ENCODE measurements at regions not wholly inside any gene's neighbourhood (a gene's known extent, or its start where the extent isn't known, plus 50 kb on each side); places are given as distances from the start of the nearest gene placed in this dataset.
A peak's percentile ranks its signal among the peaks of the same experiment; 100 is the strongest.

DNA sequence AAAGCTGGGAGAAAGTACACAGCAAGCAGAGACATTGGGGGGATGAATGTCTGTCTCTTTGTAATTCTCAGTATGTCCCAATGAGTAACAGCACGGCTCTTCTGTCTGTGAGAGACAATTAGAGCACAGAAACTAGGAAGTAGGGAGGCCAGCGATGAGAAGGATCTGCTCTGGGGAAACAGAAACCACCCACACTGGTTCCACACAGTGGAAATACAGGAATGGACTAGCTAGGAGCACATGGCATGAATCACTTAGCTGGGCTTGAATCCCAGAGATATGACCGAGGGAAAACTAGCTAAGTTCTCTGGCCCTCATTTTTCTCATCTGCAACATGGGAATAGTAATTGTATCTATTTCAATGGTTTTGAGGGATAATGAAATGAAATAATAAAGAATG, 895.9 kb downstream of the TLE4 start:
- TF ChIP-seq, protein P1, sequence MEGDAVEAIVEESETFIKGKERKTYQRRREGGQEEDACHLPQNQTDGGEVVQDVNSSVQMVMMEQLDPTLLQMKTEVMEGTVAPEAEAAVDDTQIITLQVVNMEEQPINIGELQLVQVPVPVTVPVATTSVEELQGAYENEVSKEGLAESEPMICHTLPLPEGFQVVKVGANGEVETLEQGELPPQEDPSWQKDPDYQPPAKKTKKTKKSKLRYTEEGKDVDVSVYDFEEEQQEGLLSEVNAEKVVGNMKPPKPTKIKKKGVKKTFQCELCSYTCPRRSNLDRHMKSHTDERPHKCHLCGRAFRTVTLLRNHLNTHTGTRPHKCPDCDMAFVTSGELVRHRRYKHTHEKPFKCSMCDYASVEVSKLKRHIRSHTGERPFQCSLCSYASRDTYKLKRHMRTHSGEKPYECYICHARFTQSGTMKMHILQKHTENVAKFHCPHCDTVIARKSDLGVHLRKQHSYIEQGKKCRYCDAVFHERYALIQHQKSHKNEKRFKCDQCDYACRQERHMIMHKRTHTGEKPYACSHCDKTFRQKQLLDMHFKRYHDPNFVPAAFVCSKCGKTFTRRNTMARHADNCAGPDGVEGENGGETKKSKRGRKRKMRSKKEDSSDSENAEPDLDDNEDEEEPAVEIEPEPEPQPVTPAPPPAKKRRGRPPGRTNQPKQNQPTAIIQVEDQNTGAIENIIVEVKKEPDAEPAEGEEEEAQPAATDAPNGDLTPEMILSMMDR (IDR thresholded peaks at IDR 0.05; ENCODE audit: low read length, missing control alignments): no peak
- DNase-seq (ENCODE audit: low read depth): peak; percentile 4
- H3K4me3 ChIP-seq (replicated peaks; ENCODE audit: low read depth, low read length): no peak overlapping the region

DNA sequence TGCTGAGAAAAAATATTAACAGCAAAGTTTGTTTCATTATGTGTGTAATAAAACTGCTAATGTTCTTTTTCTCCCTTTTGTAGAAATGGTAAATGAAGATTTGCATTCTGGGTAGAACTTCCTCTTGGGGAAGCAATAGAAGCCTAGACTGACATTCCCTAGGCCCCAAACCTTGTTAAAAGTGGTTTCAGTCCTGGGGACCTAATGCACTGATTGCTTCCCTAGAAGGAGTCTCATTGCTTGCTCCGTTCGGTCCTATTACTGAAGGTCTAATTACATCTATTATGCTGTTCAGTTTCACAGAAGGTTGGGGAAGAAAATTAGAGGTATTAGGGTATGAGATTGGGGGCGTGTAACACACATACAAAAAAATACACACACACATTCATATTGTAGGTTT, 893.8 kb downstream of the TLE4 start:
- DNase-seq (ENCODE audit: low read depth): no peak
- H3K4me3 ChIP-seq (replicated peaks; ENCODE audit: low read depth, low read length): no peak overlapping the region
- TF ChIP-seq, protein P1 (IDR thresholded peaks at IDR 0.05; ENCODE audit: low read length, missing control alignments): no peak

DNA sequence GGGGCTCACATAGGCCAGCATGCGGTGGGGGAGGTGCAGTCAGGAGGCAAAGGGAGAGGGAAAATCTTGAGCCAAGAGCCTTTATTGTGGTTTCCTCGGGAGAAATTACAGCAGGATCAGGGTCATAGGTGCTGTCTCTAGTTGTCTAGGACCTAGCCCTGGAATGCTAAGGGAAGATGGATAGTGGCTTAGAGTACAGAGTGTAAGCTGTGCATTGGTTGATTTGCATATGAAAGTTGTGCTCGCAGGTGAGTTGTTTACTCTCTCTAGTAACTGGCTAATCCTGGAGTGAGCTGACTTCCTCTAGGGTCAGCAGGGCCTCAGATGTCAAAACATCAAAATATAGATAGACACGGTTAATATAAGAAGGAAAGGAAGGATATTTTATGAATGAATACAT, 877.7 kb downstream of the TLE4 start:
- no peak overlapping the region for H3K4me3 ChIP-seq (replicated peaks; ENCODE audit: low read depth, low read length)
- TF ChIP-seq, protein P1 (IDR thresholded peaks at IDR 0.05; ENCODE audit: low read length, missing control alignments): no peak
- DNase-seq (ENCODE audit: low read depth): no peak

DNA sequence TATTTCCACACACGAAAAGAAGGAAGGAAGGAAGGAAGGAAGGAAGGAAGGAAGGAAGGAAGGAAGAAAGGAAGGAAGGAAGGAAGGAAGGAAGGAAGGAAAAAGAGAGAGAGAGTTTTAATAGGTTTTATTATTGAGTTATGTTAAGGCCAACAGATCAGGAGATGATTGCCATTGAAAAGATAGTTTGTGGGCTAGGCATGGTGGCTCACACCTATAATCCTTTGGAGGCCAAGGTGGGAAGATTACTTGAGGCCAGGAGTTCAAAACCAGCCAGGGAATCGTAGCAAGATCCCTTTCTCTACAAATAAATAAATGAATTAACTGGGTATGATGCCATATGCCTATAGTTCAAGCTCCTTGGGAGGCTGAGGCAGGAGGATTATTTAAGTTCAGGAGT, 877.2 kb downstream of the TLE4 start:
- H3K4me3 ChIP-seq (replicated peaks; ENCODE audit: low read depth, low read length): no peak overlapping the region
- TF ChIP-seq, protein P1 (IDR thresholded peaks at IDR 0.05; ENCODE audit: low read length, missing control alignments): no peak
- DNase-seq (ENCODE audit: low read depth): no peak

DNA sequence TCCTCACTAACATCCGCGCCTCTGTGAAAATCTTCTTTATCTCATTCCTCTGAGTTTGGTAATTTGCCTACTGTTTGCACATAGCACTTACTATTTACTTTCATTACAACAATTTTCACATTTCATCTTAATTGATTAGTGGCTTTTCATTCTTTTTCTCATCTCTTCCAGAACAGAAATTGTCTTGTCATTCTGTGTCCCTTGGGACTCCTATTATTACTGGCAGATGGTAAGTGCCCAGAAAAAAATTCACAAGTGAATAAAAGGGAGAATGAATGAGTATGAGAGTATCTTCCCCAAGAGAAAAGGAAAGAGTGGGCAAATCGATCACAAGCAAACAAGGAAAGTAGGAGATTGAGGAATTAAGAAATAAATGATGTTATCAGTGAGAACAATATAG, 876.1 kb downstream of the TLE4 start:
- no peak overlapping the region for H3K4me3 ChIP-seq (replicated peaks; ENCODE audit: low read depth, low read length)
- TF ChIP-seq, protein P1 (IDR thresholded peaks at IDR 0.05; ENCODE audit: low read length, missing control alignments): no peak
- DNase-seq (ENCODE audit: low read depth): no peak

DNA sequence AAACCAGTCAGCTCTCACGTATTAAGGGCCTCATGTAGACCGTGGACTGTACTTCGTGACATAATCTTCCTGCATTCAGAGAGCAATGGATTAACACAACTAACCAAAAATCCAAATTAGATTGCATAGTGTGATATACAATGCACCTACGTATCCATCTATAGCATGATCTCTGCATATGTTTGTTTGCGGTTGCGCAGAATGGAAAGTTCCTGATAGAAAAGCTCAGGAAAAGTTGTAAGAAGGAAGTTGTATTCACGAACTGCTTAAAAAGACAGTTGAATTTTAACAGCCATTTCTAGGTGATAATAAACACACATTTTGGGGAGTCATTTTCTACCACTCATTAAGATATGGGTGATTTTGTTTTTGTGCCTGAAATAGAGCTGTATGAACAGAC, 869.0 kb downstream of the TLE4 start:
- no peak for DNase-seq (ENCODE audit: low read depth)
- no peak overlapping the region for H3K4me3 ChIP-seq (replicated peaks; ENCODE audit: low read depth, low read length)
- TF ChIP-seq, protein P1 (IDR thresholded peaks at IDR 0.05; ENCODE audit: low read length, missing control alignments): no peak

DNA sequence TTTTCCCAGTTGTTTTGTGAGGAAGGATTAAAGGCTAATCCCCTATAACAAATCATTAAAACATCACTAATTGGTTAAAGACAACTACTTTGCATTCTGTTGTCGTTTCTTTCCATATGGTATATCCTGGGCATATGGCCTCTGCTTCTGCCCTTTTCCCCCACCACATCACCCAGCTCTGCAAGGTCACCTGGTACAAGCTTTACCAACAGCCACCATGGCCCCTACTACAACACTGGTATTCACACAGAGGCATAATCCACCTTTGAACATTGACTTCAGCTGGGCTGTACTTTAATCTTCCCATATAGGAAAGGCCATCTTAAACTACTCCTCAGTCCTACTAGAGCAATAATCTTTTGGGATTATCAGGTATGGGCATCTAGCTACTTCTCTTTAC, 866.1 kb downstream of the TLE4 start:
- H3K4me3 ChIP-seq (replicated peaks; ENCODE audit: low read depth, low read length): no peak overlapping the region
- TF ChIP-seq, protein P1 (IDR thresholded peaks at IDR 0.05; ENCODE audit: low read length, missing control alignments): no peak
- DNase-seq (ENCODE audit: low read depth): no peak

All from fibroblast of pulmonary artery (primary cell).